ENCODE measurements at regions not wholly inside any gene's neighbourhood (a gene's known extent, or its start where the extent isn't known, plus 50 kb on each side); places are given as distances from the start of the nearest gene placed in this dataset.

- no peaks in the 10 kb centered on the region for H3K27me3 ChIP-seq (ENCODE audit: insufficient read depth, low read length)
- H2BK5ac ChIP-seq (ENCODE audit: insufficient read length, low read length) = no peak overlapping the region
- no peaks in the 10 kb centered on the region for H4K20me1 ChIP-seq (ENCODE audit: control insufficient read depth, insufficient read depth, insufficient read length)
- Mint-ChIP-seq H3K4me1 (no peaks in the 10 kb centered on the region), H3K9me3 (no peaks in the 10 kb centered on the region), H3K27me3 (ENCODE audit: low read depth) (no peaks in the 10 kb centered on the region; the same call in 1 of the 2 replicates), H3K27ac (no peak overlapping the region), H3K36me3 (ENCODE audit: insufficient read depth in 1 of 3, low read depth in 3 of 3) (no peaks in the 10 kb centered on the region), H3K4me3 (no peak overlapping the region)
- H3K4ac ChIP-seq (ENCODE audit: low read depth, low read length) = no peak overlapping the region
- H3K56ac ChIP-seq (ENCODE audit: insufficient read length, low read depth, low read length) = no peak overlapping the region
- H3K9ac ChIP-seq (ENCODE audit: extremely low read depth, insufficient read length, low read length) = no peak overlapping the region
- no peaks in the 10 kb centered on the region for H3K23me2 ChIP-seq (ENCODE audit: insufficient read length, low read depth, low read length, poor library complexity, severe bottlenecking)
- no peak overlapping the region for H3K18ac ChIP-seq (ENCODE audit: insufficient read length, low read depth, low read length)
- no peak overlapping the region for H3K27ac ChIP-seq (ENCODE audit: insufficient read length, low read depth, low read length)
- H4K91ac ChIP-seq (ENCODE audit: insufficient read length, low read depth, low read length) = no peak overlapping the region
- H2BK15ac ChIP-seq (ENCODE audit: low read depth, low read length) = no peak overlapping the region
- H3K9me3 ChIP-seq (ENCODE audit: control insufficient read depth, low read depth, low read length) = no peaks in the 10 kb centered on the region
- no peaks in the 10 kb centered on the region for H3K4me1 ChIP-seq (ENCODE audit: insufficient read depth, low read length)
- H3K23ac ChIP-seq (ENCODE audit: insufficient read length, low read depth, low read length) = no peak overlapping the region
- H3T11ph ChIP-seq (ENCODE audit: low read length) = no peak overlapping the region
- no peak overlapping the region for H4K5ac ChIP-seq (ENCODE audit: insufficient read length, low read depth, low read length)
- no peak overlapping the region for H2AFZ ChIP-seq (ENCODE audit: low read length)
- H2BK120ac ChIP-seq (ENCODE audit: low read depth, low read length, poor library complexity, severe bottlenecking) = no peak overlapping the region
- no peak overlapping the region for H3K4me2 ChIP-seq (ENCODE audit: insufficient read depth, insufficient read length, low read length)
- no peak overlapping the region for H2BK12ac ChIP-seq (ENCODE audit: insufficient read length, low read depth, low read length)
- no peaks in the 10 kb centered on the region for H3K79me1 ChIP-seq (ENCODE audit: insufficient read depth, low read depth, low read length, poor library complexity, severe bottlenecking)
- H3K14ac ChIP-seq (ENCODE audit: insufficient read depth, low read length) = no peak overlapping the region
- H3K79me2 ChIP-seq (ENCODE audit: insufficient read depth, low read length) = no peaks in the 10 kb centered on the region
- TF ChIP-seq CTCF (conservative IDR thresholded peaks at IDR 0.05) = no peak
- WGBS (ENCODE audit: extremely low coverage, insufficient read length, low lambda C conversion rate) = no CpG with 5 or more reads among the region's 2 CpGs
- no peak overlapping the region for H2AK5ac ChIP-seq (ENCODE audit: insufficient read length, low read length)
- no peak for DNase-seq
- no peak overlapping the region for H2BK20ac ChIP-seq (ENCODE audit: low read depth, low read length, poor library complexity, severe bottlenecking)
- no peak overlapping the region for H4K8ac ChIP-seq (replicated peaks; ENCODE audit: insufficient read length, low read depth, low read length)
Observed at GRCh38 chr16:79982862-79983261, 382.3 kb upstream of the MAF start.

All from H9 (cell line).